Lower leg skin (tissue), 4 donors: ENCODE measurements at regions not wholly inside any gene's neighbourhood (a gene's known extent, or its start where the extent isn't known, plus 50 kb on each side); places are given as distances from the start of the nearest gene placed in this dataset.
A peak's percentile ranks its signal among the peaks of the same experiment; 100 is the strongest.

Experiments used
- DNase-seq, 2 donors: peaks; one replicate each; pipeline ENCODE4 v3.0.0-alpha.2; 2019; ENCODE audit warnings: low spot score in 2 of 2
- H3K4me3 ChIP-seq: fragments of 200-600 bp; sonication (generic); 2 replicates; pipeline ENCODE4 v1.5.1; 2017; ENCODE audit warnings: mild to moderate bottlenecking, low read depth; ENCODE audit not compliant: poor library complexity, severe bottlenecking
- CTCF ChIP-seq, 3 donors: fragments of 450-650 bp; IDR thresholded peaks; one replicate each; pipeline ENCODE4 v1.5.1; 2016; ENCODE audit warnings: antibody characterized with exemption in 3 of 3, mild to moderate bottlenecking in 3 of 3, moderate library complexity in 2 of 3
- POLR2A ChIP-seq, 2 donors: fragments of 450-650 bp; IDR thresholded peaks; one replicate each; pipeline ENCODE4 v1.6.1; 2016 to 2017; ENCODE audit warnings: antibody characterized with exemption in 2 of 2, mild to moderate bottlenecking in 1 of 2, moderate library complexity in 1 of 2
- WGBS, 2 donors: methylation state at CpG; one replicate each; pipeline ENCODE4 v1.1.5; 2018; 5-methylcytosine and 5-hydroxymethylcytosine counted together
- intact Hi-C: fragments of 100-400 bp; cut with DNase I; formaldehyde crosslinking; loops from one replicate; pipeline ENCODE4 v1.15.0; 2023; ENCODE audit warnings: low total_unique reads

- no peak for TF ChIP-seq CTCF (IDR thresholded peaks at IDR 0.05)
- TF ChIP-seq POLR2A (IDR thresholded peaks at IDR 0.05): no peak
- WGBS, 2 donors: 66 to 77% methylated on average over 2 of the region's 2 CpGs
- intact Hi-C loops: no loop called here
- no peak for DNase-seq
- no peak overlapping the region for H3K4me3 ChIP-seq
Observed at GRCh38 chr9:113695440-113695851, 180.7 kb upstream of the ZNF618 start.

- intact Hi-C loops: no loop called here
Observed at GRCh38 chr9:113695901-113696300, 180.2 kb upstream of the ZNF618 start.

GRCh38 chr9:113701774-113702755 lies 174.0 kb upstream of the ZNF618 start:
- DNase-seq: peak in 1 of 2 donors; percentile 68
- H3K4me3 ChIP-seq: no peak overlapping the region
- intact Hi-C loops: no loop called here
- TF ChIP-seq POLR2A (IDR thresholded peaks at IDR 0.05) (no peak), CTCF (IDR thresholded peaks at IDR 0.05) (no peak)
- WGBS, 2 donors: 55 to 61% methylated on average over 17 of the region's 17 CpGs

More at GRCh38 chr9:113695901-113696300, 180.2 kb upstream of the ZNF618 start:
- 51 to 56% methylated on average over 2 of the region's 2 CpGs for WGBS, 2 donors
- TF ChIP-seq CTCF (IDR thresholded peaks at IDR 0.05) (no peak), POLR2A (IDR thresholded peaks at IDR 0.05) (no peak)
- no peak overlapping the region for H3K4me3 ChIP-seq
- no peak for DNase-seq

GRCh38 chr9:113705306-113705927 lies 170.7 kb upstream of the ZNF618 start:
- 83 to 87% methylated on average over 6 of the region's 6 CpGs for WGBS, 2 donors
- intact Hi-C loops: no loop called here
- TF ChIP-seq CTCF (IDR thresholded peaks at IDR 0.05): no peak
- no peak for TF ChIP-seq POLR2A (IDR thresholded peaks at IDR 0.05)
- DNase-seq: peak in 1 of 2 donors; percentile 28
- no peak overlapping the region for H3K4me3 ChIP-seq

GRCh38 chr9:113705928-113706519 lies 170.1 kb upstream of the ZNF618 start:
- TF ChIP-seq POLR2A (IDR thresholded peaks at IDR 0.05) (no peak), CTCF (IDR thresholded peaks at IDR 0.05) (no peak)
- DNase-seq: peak in 1 of 2 donors; percentile 0
- intact Hi-C loops: no loop called here
- WGBS, 2 donors: 81 to 86% methylated on average over 2 of the region's 2 CpGs
- no peak overlapping the region for H3K4me3 ChIP-seq
